HuH-7.5 (cell line): ENCODE measurements at regions not wholly inside any gene's neighbourhood (a gene's known extent, or its start where the extent isn't known, plus 50 kb on each side); places are given as distances from the start of the nearest gene placed in this dataset.
"Not testable (repeated sequence)": the region's sequence is repeated elsewhere in the genome, so short reads cannot be mapped to it uniquely, and the experiment has no call there.

ENCODE experiments used
- DNase-seq: peaks from one replicate; pipeline ENCODE4 v3.0.0; 2011; ENCODE audit warnings: low spot score

- no peak for DNase-seq
Measured at GRCh38 chr17:34472363-34472762, 107.0 kb upstream of the TMEM132E start.

- DNase-seq = not testable (repeated sequence)
Measured at GRCh38 chr17:34471278-34471677, 108.1 kb upstream of the TMEM132E start.

- DNase-seq = no peak
Measured at GRCh38 chr17:34465789-34466188, 102.8 kb upstream of the CCL1 start.

- DNase-seq = no peak
Measured at GRCh38 chr17:34464812-34465211, 101.8 kb upstream of the CCL1 start.

- no peak for DNase-seq
Measured at GRCh38 chr17:34458266-34458665, 95.2 kb upstream of the CCL1 start.

GRCh38 chr17:34456121-34456520 is 93.1 kb upstream of the CCL1 start:
- DNase-seq = no peak

- no peak for DNase-seq
Measured at GRCh38 chr17:34452769-34453168, 89.7 kb upstream of the CCL1 start.

GRCh38 chr17:34451313-34451712 is 88.3 kb upstream of the CCL1 start:
- no peak for DNase-seq

GRCh38 chr17:34447406-34447805 is 84.4 kb upstream of the CCL1 start:
- no peak for DNase-seq

- no peak for DNase-seq
Measured at GRCh38 chr17:34445101-34445500, 82.1 kb upstream of the CCL1 start.

GRCh38 chr17:34443619-34444469 is 80.8 kb upstream of the CCL1 start:
- DNase-seq = no peak

GRCh38 chr17:34442387-34443111 is 79.5 kb upstream of the CCL1 start:
- no peak for DNase-seq

GRCh38 chr17:34437188-34437587 is 74.2 kb upstream of the CCL1 start:
- DNase-seq = no peak

- no peak for DNase-seq
Measured at GRCh38 chr17:34436607-34437006, 73.6 kb upstream of the CCL1 start.

GRCh38 chr17:34435182-34435928 is 72.3 kb upstream of the CCL1 start:
- no peak for DNase-seq

- DNase-seq = no peak
Measured at GRCh38 chr17:34434052-34434451, 71.0 kb upstream of the CCL1 start.

- no peak for DNase-seq
Measured at GRCh38 chr17:34424814-34425491, 61.9 kb upstream of the CCL1 start.

- no peak for DNase-seq
Measured at GRCh38 chr17:34423978-34424813, 61.2 kb upstream of the CCL1 start.

- DNase-seq = not testable (repeated sequence)
Measured at GRCh38 chr17:34423315-34423714, 60.3 kb upstream of the CCL1 start.

- no peak for DNase-seq
Measured at GRCh38 chr17:34420900-34421299, 57.9 kb upstream of the CCL1 start.

GRCh38 chr17:34420254-34420766 is 57.3 kb upstream of the CCL1 start:
- peak; percentile 48 for DNase-seq
